ENCODE measurements at regions not wholly inside any gene's neighbourhood (a gene's known extent, or its start where the extent isn't known, plus 50 kb on each side); places are given as distances from the start of the nearest gene placed in this dataset.

DNA sequence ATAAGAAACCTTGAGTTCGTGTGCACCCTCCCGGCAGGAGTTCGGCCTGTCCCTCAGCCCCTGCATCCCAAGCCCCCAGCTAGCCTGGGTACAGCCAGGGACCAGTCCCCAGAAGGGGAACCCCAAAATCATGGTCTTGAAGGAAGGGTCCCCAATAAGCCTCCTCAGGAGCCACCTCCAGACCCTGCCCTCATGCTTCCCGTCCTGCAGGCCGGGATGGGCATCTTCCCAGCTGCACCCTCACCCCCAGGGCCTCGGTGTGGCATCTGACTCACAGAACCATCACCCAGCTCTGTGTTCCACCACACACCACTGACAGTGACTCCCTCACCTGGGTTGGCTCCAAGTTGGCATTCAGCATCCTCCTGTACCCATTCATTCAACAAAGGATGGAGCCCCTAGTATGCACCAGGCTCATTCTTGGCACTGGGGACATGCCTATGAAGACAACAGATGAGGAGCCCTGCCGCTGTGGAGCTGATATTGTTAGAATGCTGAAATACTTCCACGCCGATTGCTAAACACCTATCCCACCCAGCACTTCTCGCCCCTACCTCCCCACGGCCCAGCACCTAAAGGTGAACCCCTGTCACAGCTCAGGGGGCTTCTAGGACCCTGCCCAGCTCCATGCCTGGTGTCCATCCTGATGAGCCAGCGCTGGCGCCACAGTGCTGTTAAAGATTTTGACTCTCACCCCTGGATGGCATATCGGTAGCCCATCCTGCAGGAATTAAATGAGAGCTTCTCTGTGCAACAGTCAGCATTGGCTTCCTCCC is 77.8 kb downstream of the BUD13 start:
- H3K4me1 ChIP-seq (ENCODE audit: insufficient read depth): peaks cover 18% of the 10 kb centered on the region
- no peak for ATAC-seq

More for the DNA sequence above, 77.8 kb downstream of the BUD13 start:
- Mint-ChIP-seq H3K36me3 (ENCODE audit: low read depth) (no peaks in the 10 kb centered on the region), H3K4me3 (no peak overlapping the region), H3K4me1 (peaks cover 15% of the 10 kb centered on the region; the same call in 2 of the 3 replicates), H3K9me3 (no peaks in the 10 kb centered on the region), H3K27me3 (ENCODE audit: insufficient read depth, low read depth, poor library complexity) (peaks cover 14% of the 10 kb centered on the region), H3K27ac (no peak overlapping the region)
- Histone ChIP-seq H2AFZ (no peak overlapping the region), H3K79me2 (replicated peaks; ENCODE audit: insufficient read depth) (no peaks in the 10 kb centered on the region), H3K27me3 (ENCODE audit: insufficient read depth) (no peaks in the 10 kb centered on the region), H3K27ac (ENCODE audit: low read depth) (no peak overlapping the region), H4K20me1 (replicated peaks; ENCODE audit: insufficient read depth) (no peaks in the 10 kb centered on the region), H3K36me3 (ENCODE audit: insufficient read depth) (no peaks in the 10 kb centered on the region), H3K9me2 (ENCODE audit: insufficient read depth) (no peaks in the 10 kb centered on the region), H3F3A (replicated peaks; ENCODE audit: low read depth) (no peaks in the 10 kb centered on the region), H3K4me2 (no peak overlapping the region), H3K4me3 (no peak overlapping the region)
- no peak for DNase-seq (ENCODE audit: low spot score)
- TF ChIP-seq CREB1 (CRISPR knock-in tag; IDR thresholded peaks at IDR 0.05; ENCODE audit: low read depth) (no peak), NANOG (IDR thresholded peaks at IDR 0.05; ENCODE audit: borderline replicate concordance) (no peak), REST (IDR thresholded peaks at IDR 0.05; ENCODE audit: unreplicated experiment) (no peak), POLR2AphosphoS5 (IDR thresholded peaks at IDR 0.05; ENCODE audit: low read depth) (no peak), ZNF462 (CRISPR knock-in tag; IDR thresholded peaks at IDR 0.05) (no peak), ZNF331 (CRISPR knock-in tag; IDR thresholded peaks at IDR 0.05; ENCODE audit: low read depth) (no peak), STAT1 (IDR thresholded peaks at IDR 0.05; ENCODE audit: unreplicated experiment) (no peak)
- TF ChIP-seq, protein P1, sequence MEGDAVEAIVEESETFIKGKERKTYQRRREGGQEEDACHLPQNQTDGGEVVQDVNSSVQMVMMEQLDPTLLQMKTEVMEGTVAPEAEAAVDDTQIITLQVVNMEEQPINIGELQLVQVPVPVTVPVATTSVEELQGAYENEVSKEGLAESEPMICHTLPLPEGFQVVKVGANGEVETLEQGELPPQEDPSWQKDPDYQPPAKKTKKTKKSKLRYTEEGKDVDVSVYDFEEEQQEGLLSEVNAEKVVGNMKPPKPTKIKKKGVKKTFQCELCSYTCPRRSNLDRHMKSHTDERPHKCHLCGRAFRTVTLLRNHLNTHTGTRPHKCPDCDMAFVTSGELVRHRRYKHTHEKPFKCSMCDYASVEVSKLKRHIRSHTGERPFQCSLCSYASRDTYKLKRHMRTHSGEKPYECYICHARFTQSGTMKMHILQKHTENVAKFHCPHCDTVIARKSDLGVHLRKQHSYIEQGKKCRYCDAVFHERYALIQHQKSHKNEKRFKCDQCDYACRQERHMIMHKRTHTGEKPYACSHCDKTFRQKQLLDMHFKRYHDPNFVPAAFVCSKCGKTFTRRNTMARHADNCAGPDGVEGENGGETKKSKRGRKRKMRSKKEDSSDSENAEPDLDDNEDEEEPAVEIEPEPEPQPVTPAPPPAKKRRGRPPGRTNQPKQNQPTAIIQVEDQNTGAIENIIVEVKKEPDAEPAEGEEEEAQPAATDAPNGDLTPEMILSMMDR (conservative IDR thresholded peaks at IDR 0.05; ENCODE audit: low read depth in 2 of 2): no peak
